GM23338 (cell line): ENCODE measurements at regions not wholly inside any gene's neighbourhood (a gene's known extent, or its start where the extent isn't known, plus 50 kb on each side); places are given as distances from the start of the nearest gene placed in this dataset.
A peak's percentile ranks its signal among the peaks of the same experiment; 100 is the strongest.

Experiments used
- ATAC-seq: fragments of 200-7000 bp; cut with Tn5 transposase; 3 replicates; pipeline ENCODE4 v1.9.1; 2020
- DNase-seq: peaks from one replicate; pipeline ENCODE4 v3.0.0-alpha.2; 2015; ENCODE audit warnings: low spot score
- H2AFZ ChIP-seq: fragments of 200-600 bp; sonication (generic); 2 replicates; pipeline ENCODE4 v1.8.0; 2016; ENCODE audit warnings: antibody characterized with exemption, mild to moderate bottlenecking, moderate library complexity
- H3F3A ChIP-seq: fragments of 200-600 bp; sonication (generic); replicated peaks from 2 replicates; pipeline ENCODE4 v1.8.0; 2017; ENCODE audit warnings: antibody characterized with exemption, mixed run types, low read depth
- H3K27ac ChIP-seq: fragments of 200-600 bp; sonication (generic); 2 replicates; pipeline ENCODE4 v1.6.1; 2016; ENCODE audit warnings: low read depth
- H3K27me3 ChIP-seq: fragments of 200-600 bp; sonication (generic); 2 replicates; pipeline ENCODE4 v1.8.0; 2016; ENCODE audit warnings: mild to moderate bottlenecking, mixed run types, moderate library complexity; ENCODE audit not compliant: insufficient read depth
- H3K36me3 ChIP-seq: fragments of 200-600 bp; sonication (generic); 2 replicates; pipeline ENCODE4 v1.8.0; 2016; ENCODE audit warnings: mild to moderate bottlenecking; ENCODE audit not compliant: insufficient read depth
- H3K4me1 ChIP-seq: fragments of 200-600 bp; sonication (generic); 2 replicates; pipeline ENCODE4 v1.8.0; 2016; ENCODE audit warnings: mild to moderate bottlenecking, moderate library complexity; ENCODE audit not compliant: insufficient read depth
- H3K4me2 ChIP-seq: fragments of 200-600 bp; sonication (generic); 2 replicates; pipeline ENCODE4 v1.7.1; 2017; ENCODE audit warnings: mixed run types
- H3K4me3 ChIP-seq: fragments of 200-600 bp; sonication (generic); 2 replicates; pipeline ENCODE4 v1.6.1; 2016; ENCODE audit warnings: mixed run types
- H3K79me2 ChIP-seq: fragments of 200-600 bp; sonication (generic); replicated peaks from 2 replicates; pipeline ENCODE4 v1.8.0; 2017; ENCODE audit warnings: mild to moderate bottlenecking; ENCODE audit not compliant: insufficient read depth
- H3K9me2 ChIP-seq: fragments of 200-600 bp; sonication (generic); 2 replicates; pipeline ENCODE4 v1.8.0; 2017; ENCODE audit not compliant: insufficient read depth
- H4K20me1 ChIP-seq: fragments of 200-600 bp; sonication (generic); replicated peaks from 2 replicates; pipeline ENCODE4 v1.8.0; 2017; ENCODE audit warnings: mild to moderate bottlenecking; ENCODE audit not compliant: insufficient read depth
- H3K27ac Mint-ChIP-seq: 2 replicates; pipeline ENCODE4 v1.8.0; 2020; ENCODE audit warnings: inconsistent platforms, mild to moderate bottlenecking, moderate library complexity, mixed read lengths
- H3K27me3 Mint-ChIP-seq: 3 replicates; pipeline ENCODE4 v1.8.0; 2022; ENCODE audit warnings: low read depth, mild to moderate bottlenecking, moderate library complexity, mixed read lengths, inconsistent platforms; ENCODE audit not compliant: insufficient read depth, poor library complexity
- H3K36me3 Mint-ChIP-seq: 3 replicates; pipeline ENCODE4 v1.8.0; 2021; ENCODE audit warnings: low read depth, mild to moderate bottlenecking, inconsistent platforms, moderate library complexity, mixed read lengths
- H3K4me1 Mint-ChIP-seq: 3 replicates; pipeline ENCODE4 v1.8.0; 2020; ENCODE audit warnings: mild to moderate bottlenecking, inconsistent platforms, mixed read lengths
- H3K4me3 Mint-ChIP-seq: 3 replicates; pipeline ENCODE4 v1.8.0; 2021; ENCODE audit warnings: moderate library complexity, mild to moderate bottlenecking, inconsistent platforms, mixed read lengths
- H3K9me3 Mint-ChIP-seq: 3 replicates; pipeline ENCODE4 v1.8.0; 2020; ENCODE audit warnings: moderate library complexity, mild to moderate bottlenecking, inconsistent platforms, mixed read lengths
- NANOG ChIP-seq: IDR thresholded peaks from 2 replicates; pipeline ENCODE4 v1.6.1; 2016; ENCODE audit warnings: antibody characterized with exemption, borderline replicate concordance
- POLR2AphosphoS5 ChIP-seq: IDR thresholded peaks from 2 replicates; pipeline ENCODE4 v1.6.1; 2016; ENCODE audit warnings: antibody characterized with exemption, low read depth
- ZNF114 ChIP-seq: fragments of 250-450 bp; sonication (Bioruptor Pico); IDR thresholded peaks from 2 replicates; pipeline ENCODE4 v1.5.0; 2020; ENCODE audit warnings: mild to moderate bottlenecking, moderate library complexity
- TF ChIP-seq, protein P1 (sequence below): fragments of 250-450 bp; sonication (Bioruptor Pico); IDR thresholded peaks from 2 replicates; pipeline ENCODE4 v1.5.0; 2020; ENCODE audit warnings: mild to moderate bottlenecking, moderate library complexity
- TF ChIP-seq, protein P2 (sequence below), 2 experiments: fragments of 200-600 bp in 1 of 2; sonication (generic) in 1 of 2; conservative IDR thresholded peaks; 2 replicates each; pipeline versions ENCODE4 v1.5.1 to v1.6.1; 2016 to 2017; ENCODE audit warnings: antibody characterized with exemption in 2 of 2, low read depth in 2 of 2, mild to moderate bottlenecking in 2 of 2, moderate library complexity in 1 of 2

DNA sequence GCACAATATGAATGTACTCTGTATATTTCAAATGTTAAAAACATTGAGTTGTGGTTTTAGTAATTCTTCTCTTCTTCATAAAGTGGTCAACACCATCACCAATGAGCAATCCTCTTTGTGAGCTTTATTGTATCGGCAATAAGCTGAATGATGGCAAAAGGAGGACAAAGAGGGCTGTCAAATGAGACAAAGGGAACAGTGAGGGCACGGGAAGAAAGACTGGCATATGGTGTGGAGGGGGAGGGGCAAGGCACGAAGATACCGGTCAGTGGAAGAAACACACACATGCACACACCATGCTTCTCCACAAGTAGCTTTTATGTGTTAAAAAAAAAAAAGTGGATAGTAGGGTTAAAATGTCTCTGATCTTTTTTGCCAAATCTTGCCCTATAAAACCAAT lies 506.8 kb upstream of the CITED2 start (continued):
- TF ChIP-seq, protein P1, sequence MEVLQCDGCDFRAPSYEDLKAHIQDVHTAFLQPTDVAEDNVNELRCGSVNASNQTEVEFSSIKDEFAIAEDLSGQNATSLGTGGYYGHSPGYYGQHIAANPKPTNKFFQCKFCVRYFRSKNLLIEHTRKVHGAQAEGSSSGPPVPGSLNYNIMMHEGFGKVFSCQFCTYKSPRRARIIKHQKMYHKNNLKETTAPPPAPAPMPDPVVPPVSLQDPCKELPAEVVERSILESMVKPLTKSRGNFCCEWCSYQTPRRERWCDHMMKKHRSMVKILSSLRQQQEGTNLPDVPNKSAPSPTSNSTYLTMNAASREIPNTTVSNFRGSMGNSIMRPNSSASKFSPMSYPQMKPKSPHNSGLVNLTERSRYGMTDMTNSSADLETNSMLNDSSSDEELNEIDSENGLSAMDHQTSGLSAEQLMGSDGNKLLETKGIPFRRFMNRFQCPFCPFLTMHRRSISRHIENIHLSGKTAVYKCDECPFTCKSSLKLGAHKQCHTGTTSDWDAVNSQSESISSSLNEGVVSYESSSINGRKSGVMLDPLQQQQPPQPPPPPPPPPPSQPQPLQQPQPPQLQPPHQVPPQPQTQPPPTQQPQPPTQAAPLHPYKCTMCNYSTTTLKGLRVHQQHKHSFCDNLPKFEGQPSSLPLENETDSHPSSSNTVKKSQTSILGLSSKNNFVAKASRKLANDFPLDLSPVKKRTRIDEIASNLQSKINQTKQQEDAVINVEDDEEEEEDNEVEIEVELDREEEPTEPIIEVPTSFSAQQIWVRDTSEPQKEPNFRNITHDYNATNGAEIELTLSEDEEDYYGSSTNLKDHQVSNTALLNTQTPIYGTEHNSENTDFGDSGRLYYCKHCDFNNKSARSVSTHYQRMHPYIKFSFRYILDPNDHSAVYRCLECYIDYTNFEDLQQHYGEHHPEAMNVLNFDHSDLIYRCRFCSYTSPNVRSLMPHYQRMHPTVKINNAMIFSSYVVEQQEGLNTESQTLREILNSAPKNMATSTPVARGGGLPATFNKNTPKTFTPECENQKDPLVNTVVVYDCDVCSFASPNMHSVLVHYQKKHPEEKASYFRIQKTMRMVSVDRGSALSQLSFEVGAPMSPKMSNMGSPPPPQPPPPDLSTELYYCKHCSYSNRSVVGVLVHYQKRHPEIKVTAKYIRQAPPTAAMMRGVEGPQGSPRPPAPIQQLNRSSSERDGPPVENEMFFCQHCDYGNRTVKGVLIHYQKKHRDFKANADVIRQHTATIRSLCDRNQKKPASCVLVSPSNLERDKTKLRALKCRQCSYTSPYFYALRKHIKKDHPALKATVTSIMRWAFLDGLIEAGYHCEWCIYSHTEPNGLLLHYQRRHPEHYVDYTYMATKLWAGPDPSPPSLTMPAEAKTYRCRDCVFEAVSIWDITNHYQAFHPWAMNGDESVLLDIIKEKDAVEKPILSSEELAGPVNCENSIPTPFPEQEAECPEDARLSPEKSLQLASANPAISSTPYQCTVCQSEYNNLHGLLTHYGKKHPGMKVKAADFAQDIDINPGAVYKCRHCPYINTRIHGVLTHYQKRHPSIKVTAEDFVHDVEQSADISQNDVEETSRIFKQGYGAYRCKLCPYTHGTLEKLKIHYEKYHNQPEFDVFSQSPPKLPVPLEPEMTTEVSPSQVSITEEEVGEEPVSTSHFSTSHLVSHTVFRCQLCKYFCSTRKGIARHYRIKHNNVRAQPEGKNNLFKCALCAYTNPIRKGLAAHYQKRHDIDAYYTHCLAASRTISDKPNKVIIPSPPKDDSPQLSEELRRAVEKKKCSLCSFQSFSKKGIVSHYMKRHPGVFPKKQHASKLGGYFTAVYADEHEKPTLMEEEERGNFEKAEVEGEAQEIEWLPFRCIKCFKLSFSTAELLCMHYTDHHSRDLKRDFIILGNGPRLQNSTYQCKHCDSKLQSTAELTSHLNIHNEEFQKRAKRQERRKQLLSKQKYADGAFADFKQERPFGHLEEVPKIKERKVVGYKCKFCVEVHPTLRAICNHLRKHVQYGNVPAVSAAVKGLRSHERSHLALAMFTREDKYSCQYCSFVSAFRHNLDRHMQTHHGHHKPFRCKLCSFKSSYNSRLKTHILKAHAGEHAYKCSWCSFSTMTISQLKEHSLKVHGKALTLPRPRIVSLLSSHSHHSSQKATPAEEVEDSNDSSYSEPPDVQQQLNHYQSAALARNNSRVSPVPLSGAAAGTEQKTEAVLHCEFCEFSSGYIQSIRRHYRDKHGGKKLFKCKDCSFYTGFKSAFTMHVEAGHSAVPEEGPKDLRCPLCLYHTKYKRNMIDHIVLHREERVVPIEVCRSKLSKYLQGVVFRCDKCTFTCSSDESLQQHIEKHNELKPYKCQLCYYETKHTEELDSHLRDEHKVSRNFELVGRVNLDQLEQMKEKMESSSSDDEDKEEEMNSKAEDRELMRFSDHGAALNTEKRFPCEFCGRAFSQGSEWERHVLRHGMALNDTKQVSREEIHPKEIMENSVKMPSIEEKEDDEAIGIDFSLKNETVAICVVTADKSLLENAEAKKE: no peak
- no peak for TF ChIP-seq ZNF114 (CRISPR knock-in tag)
- TF ChIP-seq, protein P2, sequence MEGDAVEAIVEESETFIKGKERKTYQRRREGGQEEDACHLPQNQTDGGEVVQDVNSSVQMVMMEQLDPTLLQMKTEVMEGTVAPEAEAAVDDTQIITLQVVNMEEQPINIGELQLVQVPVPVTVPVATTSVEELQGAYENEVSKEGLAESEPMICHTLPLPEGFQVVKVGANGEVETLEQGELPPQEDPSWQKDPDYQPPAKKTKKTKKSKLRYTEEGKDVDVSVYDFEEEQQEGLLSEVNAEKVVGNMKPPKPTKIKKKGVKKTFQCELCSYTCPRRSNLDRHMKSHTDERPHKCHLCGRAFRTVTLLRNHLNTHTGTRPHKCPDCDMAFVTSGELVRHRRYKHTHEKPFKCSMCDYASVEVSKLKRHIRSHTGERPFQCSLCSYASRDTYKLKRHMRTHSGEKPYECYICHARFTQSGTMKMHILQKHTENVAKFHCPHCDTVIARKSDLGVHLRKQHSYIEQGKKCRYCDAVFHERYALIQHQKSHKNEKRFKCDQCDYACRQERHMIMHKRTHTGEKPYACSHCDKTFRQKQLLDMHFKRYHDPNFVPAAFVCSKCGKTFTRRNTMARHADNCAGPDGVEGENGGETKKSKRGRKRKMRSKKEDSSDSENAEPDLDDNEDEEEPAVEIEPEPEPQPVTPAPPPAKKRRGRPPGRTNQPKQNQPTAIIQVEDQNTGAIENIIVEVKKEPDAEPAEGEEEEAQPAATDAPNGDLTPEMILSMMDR (conservative IDR thresholded peaks at IDR 0.05; ENCODE audit: low read depth in 2 of 2): no peak
- TF ChIP-seq POLR2AphosphoS5: no peak

DNA sequence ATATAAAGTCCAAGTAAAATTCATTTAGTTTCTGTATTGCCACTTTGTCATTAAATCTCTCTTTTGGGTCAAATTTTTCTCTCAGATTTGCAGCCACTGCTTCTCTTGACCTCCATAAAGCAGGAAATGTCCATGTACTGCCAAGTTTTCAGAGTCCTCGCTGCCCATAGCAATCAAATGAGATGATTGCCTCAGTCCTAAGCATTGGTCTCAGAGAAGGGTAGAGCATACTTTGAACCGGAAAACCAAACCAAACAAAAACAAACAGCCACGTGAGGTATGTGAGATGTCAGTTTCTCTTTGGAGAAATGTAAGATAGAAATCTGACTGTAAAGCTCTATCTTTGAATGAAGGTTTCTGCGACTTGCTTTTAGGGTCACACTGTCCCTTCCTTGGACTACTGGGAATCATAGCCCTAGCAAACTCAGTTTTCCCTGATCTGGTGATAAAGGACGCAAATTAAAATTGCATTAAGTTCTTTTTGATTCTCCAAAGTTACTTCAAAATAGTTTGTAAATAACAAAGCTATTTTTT lies 505.4 kb upstream of the CITED2 start:
- Histone ChIP-seq H4K20me1 (no peaks in the 10 kb centered on the region), H3K27me3 (no peaks in the 10 kb centered on the region), H3K36me3 (no peaks in the 10 kb centered on the region), H3K9me2 (no peaks in the 10 kb centered on the region), H3K79me2 (no peaks in the 10 kb centered on the region), H3F3A (no peaks in the 10 kb centered on the region), H3K4me3 (no peak overlapping the region), H3K4me1 (peaks cover 26% of the 10 kb centered on the region), H3K27ac (no peak overlapping the region), H3K4me2 (no peak overlapping the region), H2AFZ (peak overlapping the region; percentile 18; the same call in 1 of the 2 replicates)
- no peak overlapping the region for H3K4me3 Mint-ChIP-seq
- no peak for DNase-seq
- ATAC-seq: no peak
- peaks cover 2% of the 10 kb centered on the region; the same call in 2 of the 3 replicates for H3K9me3 Mint-ChIP-seq
- peaks cover 39% of the 10 kb centered on the region for H3K4me1 Mint-ChIP-seq
- no peaks in the 10 kb centered on the region for H3K36me3 Mint-ChIP-seq
- H3K27me3 Mint-ChIP-seq: no peaks in the 10 kb centered on the region
- H3K27ac Mint-ChIP-seq: no peak overlapping the region
- no peak for TF ChIP-seq NANOG
- TF ChIP-seq, protein P2 (conservative IDR thresholded peaks at IDR 0.05; ENCODE audit: low read depth in 2 of 2): no peak
- no peak for TF ChIP-seq ZNF114 (CRISPR knock-in tag)
